HEK293T (cell line): ENCODE measurements at regions not wholly inside any gene's neighbourhood (a gene's known extent, or its start where the extent isn't known, plus 50 kb on each side); places are given as distances from the start of the nearest gene placed in this dataset.

Experiments used
- CTCF ChIA-PET: fragments of 350-600 bp; formaldehyde crosslinking; extraction: SDS; loops from one replicate; lab custom pipeline; 2021; ENCODE audit warnings: antibody characterized with exemption, inconsistent platforms; lab: Yijun Ruan, JAX
- POLR2A ChIA-PET: fragments of 350-600 bp; formaldehyde crosslinking; extraction: SDS; loops from one replicate; lab custom pipeline; 2020; ENCODE audit warnings: antibody characterized with exemption, inconsistent platforms; lab: Yijun Ruan, JAX
- DNase-seq: peaks from one replicate; pipeline ENCODE4 v3.0.0; 2012; ENCODE audit warnings: mixed read lengths; ENCODE audit errors: extremely low spot score
- ARNT ChIP-seq: fragments of 450-650 bp; IDR thresholded peaks from 2 replicates; pipeline ENCODE4 v1.6.1; 2017; ENCODE audit warnings: mild to moderate bottlenecking
- BHLHE40 ChIP-seq: fragments of 450-650 bp; IDR thresholded peaks from 2 replicates; pipeline ENCODE4 v1.6.1; 2016; ENCODE audit warnings: mild to moderate bottlenecking, moderate library complexity, borderline replicate concordance
- CTBP1 ChIP-seq: fragments of 450-650 bp; IDR thresholded peaks from 2 replicates; pipeline ENCODE4 v1.6.1; 2016; ENCODE audit warnings: borderline replicate concordance
- ELF4 ChIP-seq: fragments of 450-650 bp; IDR thresholded peaks from 2 replicates; pipeline ENCODE4 v1.6.1; 2017; ENCODE audit warnings: antibody characterized with exemption
- FOXA1 ChIP-seq: fragments of 450-650 bp; IDR thresholded peaks from 2 replicates; pipeline ENCODE4 v1.6.1; 2016; ENCODE audit warnings: mild to moderate bottlenecking
- FOXK2 ChIP-seq: fragments of 450-650 bp; IDR thresholded peaks from 2 replicates; pipeline ENCODE4 v1.6.1; 2016; ENCODE audit warnings: mild to moderate bottlenecking
- FOXM1 ChIP-seq: fragments of 450-650 bp; IDR thresholded peaks from 2 replicates; pipeline ENCODE4 v1.6.1; 2017; ENCODE audit warnings: mild to moderate bottlenecking, borderline replicate concordance
- HDGF ChIP-seq: fragments of 450-650 bp; IDR thresholded peaks from 2 replicates; pipeline ENCODE4 v1.6.1; 2017; ENCODE audit warnings: antibody characterized with exemption, borderline replicate concordance
- L3MBTL2 ChIP-seq: fragments of 450-650 bp; conservative IDR thresholded peaks from 2 replicates; pipeline ENCODE4 v1.6.1; 2016; ENCODE audit warnings: mild to moderate bottlenecking
- LEF1 ChIP-seq: fragments of 450-650 bp; IDR thresholded peaks from 2 replicates; pipeline ENCODE4 v1.6.1; 2017; ENCODE audit warnings: mild to moderate bottlenecking, borderline replicate concordance
- NFRKB ChIP-seq: fragments of 450-650 bp; IDR thresholded peaks from 2 replicates; pipeline ENCODE4 v1.6.1; 2016; ENCODE audit warnings: mild to moderate bottlenecking, moderate library complexity
- PKNOX1 ChIP-seq: fragments of 450-650 bp; IDR thresholded peaks from 2 replicates; pipeline ENCODE4 v1.6.1; 2016
- SP1 ChIP-seq: fragments of 450-650 bp; IDR thresholded peaks from 2 replicates; pipeline ENCODE4 v1.6.1; 2017
- SUZ12 ChIP-seq: fragments of 450-650 bp; IDR thresholded peaks from 2 replicates; pipeline ENCODE4 v1.6.1; 2016; ENCODE audit warnings: mild to moderate bottlenecking
- TARDBP ChIP-seq: fragments of 450-650 bp; IDR thresholded peaks from 2 replicates; pipeline ENCODE4 v1.6.1; 2016
- ZNF384 ChIP-seq: fragments of 450-650 bp; IDR thresholded peaks from 2 replicates; pipeline ENCODE4 v1.6.1; 2016

GRCh38 chr17:5804251-5804650 lies 219.9 kb upstream of the NLRP1 start:
- CTCF ChIA-PET: no interaction called here
- TF ChIP-seq TARDBP (no peak), ELF4 (no peak), LEF1 (no peak), ZNF384 (no peak), ARNT (no peak), FOXA1 (no peak), FOXM1 (no peak), FOXK2 (no peak)
- POLR2A ChIA-PET: no interaction called here
- DNase-seq: no peak

GRCh38 chr17:5809056-5809455 lies 224.7 kb upstream of the NLRP1 start:
- CTCF ChIA-PET: no interaction called here
- no peak for TF ChIP-seq CTBP1
- TF ChIP-seq LEF1: no peak
- TF ChIP-seq TARDBP: no peak
- TF ChIP-seq SP1: no peak
- TF ChIP-seq BHLHE40: no peak
- no peak for TF ChIP-seq HDGF
- no peak for TF ChIP-seq ELF4
- no peak for TF ChIP-seq L3MBTL2
- TF ChIP-seq ZNF384: no peak
- TF ChIP-seq PKNOX1: no peak
- no peak for TF ChIP-seq FOXA1
- TF ChIP-seq FOXM1: no peak
- no peak for TF ChIP-seq FOXK2
- TF ChIP-seq ARNT: no peak
- TF ChIP-seq NFRKB: no peak
- no peak for TF ChIP-seq SUZ12
- POLR2A ChIA-PET: no interaction called here
- no peak for DNase-seq

DNA sequence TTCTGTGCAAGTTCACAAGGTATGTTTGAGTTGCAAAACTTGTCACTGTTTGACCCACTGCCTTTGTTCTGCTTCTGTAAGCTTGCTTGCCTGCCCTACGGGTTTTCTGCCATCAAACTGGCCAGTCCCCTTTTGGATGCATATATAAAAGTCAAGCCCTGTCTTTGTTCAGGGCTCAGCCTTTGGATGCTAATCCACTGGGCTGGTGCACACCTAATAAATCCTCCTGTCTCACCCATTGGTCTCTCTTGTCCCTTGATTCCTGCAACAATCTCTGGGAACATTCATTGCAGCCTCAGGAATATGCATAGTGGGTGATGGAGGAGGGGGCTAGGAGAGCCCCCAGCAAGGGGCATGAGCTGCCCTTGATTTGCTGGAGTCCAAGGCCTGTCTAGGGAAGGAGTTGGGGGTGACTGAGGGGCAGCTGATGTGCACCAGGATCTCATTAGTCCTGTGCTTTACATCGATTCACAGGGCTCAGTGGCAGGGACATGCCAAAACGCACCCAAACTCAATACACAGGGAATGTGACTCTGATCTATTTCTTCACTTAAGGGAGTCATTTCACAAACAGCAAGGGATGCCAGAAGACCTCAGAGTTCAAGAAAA lies 225.4 kb upstream of the NLRP1 start:
- CTCF ChIA-PET: interaction anchor here (0.7 kb wide), 1 partner anchor 217 kb away, joined by 7 read pairs; no protein-coding TSS in a partner anchor

DNA sequence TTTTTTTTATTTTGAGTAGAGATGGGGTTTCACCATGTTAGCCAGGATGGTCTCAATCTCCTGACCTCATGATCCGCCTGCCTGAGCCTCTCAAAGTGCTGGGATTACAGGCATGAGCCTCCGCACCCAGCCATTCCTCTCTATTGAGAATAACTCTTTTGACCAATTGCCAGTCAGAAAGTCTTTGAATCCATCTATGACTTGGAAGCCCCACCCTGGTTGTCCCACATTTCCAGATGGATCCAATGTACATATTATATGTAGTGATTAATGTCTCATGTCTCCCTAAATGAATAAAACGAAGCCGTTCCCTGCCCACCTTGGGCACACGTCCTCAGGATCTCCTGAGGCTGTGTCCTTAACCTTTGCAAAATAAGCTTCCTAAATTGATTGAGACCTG lies 228.3 kb upstream of the NLRP1 start:
- ChIA-PET POLR2A (no interaction called here), CTCF (no interaction called here)
- DNase-seq: no peak
- TF ChIP-seq PKNOX1: no peak
- no peak for TF ChIP-seq LEF1
- TF ChIP-seq SUZ12: no peak
- no peak for TF ChIP-seq BHLHE40
- no peak for TF ChIP-seq FOXA1
- TF ChIP-seq NFRKB: no peak
- TF ChIP-seq HDGF: no peak
- TF ChIP-seq TARDBP: no peak
- TF ChIP-seq FOXK2: no peak
- TF ChIP-seq FOXM1: no peak
- TF ChIP-seq ZNF384: no peak
- no peak for TF ChIP-seq L3MBTL2
- TF ChIP-seq CTBP1: no peak

More for the DNA sequence above, 225.4 kb upstream of the NLRP1 start:
- POLR2A ChIA-PET: no interaction called here
- no peak for DNase-seq
- no peak for TF ChIP-seq LEF1
- TF ChIP-seq HDGF: no peak
- TF ChIP-seq ARNT: no peak
- no peak for TF ChIP-seq BHLHE40
- no peak for TF ChIP-seq FOXM1
- no peak for TF ChIP-seq PKNOX1
- TF ChIP-seq CTBP1: no peak
- TF ChIP-seq ZNF384: no peak
- no peak for TF ChIP-seq FOXA1
- no peak for TF ChIP-seq ELF4
- TF ChIP-seq SP1: no peak
- no peak for TF ChIP-seq SUZ12
- no peak for TF ChIP-seq NFRKB
- TF ChIP-seq TARDBP: no peak
- TF ChIP-seq FOXK2: no peak
- no peak for TF ChIP-seq L3MBTL2

DNA sequence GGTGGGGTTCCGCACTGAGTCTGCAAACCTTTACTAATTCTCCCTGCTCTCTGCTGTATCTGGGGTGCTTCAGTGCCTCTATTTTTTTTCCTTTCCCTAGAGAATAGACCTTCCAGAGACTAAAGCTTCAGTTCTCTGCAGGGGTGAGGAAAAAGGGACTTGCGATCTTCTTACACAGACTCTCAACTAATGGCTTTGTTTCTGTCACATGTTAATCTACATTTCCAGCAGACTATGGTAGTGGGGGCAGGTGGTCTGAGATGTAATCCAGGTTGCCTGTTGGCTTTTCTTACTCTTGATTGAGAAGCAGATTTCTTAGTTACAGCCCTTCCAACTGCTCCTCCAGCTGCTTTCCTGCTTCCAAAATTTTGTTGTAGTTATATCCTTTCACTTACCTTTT lies 229.0 kb upstream of the NLRP1 start:
- no peak for DNase-seq
- ChIA-PET CTCF (no interaction called here), POLR2A (no interaction called here)
- TF ChIP-seq FOXA1 (no peak), SUZ12 (no peak), FOXK2 (no peak), ZNF384 (no peak), FOXM1 (no peak), SP1 (no peak), CTBP1 (no peak), L3MBTL2 (no peak), ELF4 (no peak), TARDBP (no peak), HDGF (no peak), ARNT (no peak), PKNOX1 (no peak), LEF1 (no peak), BHLHE40 (no peak), NFRKB (no peak)
